ENCODE measurements at regions not wholly inside any gene's neighbourhood (a gene's known extent, or its start where the extent isn't known, plus 50 kb on each side); places are given as distances from the start of the nearest gene placed in this dataset.
"Not testable (repeated sequence)": the region's sequence is repeated elsewhere in the genome, so short reads cannot be mapped to it uniquely, and the experiment has no call there.

DNA sequence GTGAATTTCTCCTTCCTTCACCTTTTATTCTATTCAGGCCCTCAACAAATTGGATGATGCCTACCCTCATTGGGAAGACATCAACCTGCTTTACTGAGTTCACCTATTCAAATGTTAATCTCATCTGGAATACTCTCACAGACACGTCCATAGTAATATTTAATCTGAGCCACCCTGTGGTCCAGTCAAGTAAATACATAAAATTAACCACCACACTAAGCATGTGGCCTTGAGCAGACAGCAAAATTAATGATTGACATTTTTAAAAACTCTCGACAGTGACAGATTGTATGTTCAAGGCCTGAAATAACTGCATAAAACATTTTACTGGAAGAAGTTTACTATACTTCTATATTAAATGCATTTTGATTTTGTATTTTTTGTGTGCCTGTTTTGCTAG is 540.6 kb upstream of the GCFC2 start:
- no peak for DNase-seq

DNA sequence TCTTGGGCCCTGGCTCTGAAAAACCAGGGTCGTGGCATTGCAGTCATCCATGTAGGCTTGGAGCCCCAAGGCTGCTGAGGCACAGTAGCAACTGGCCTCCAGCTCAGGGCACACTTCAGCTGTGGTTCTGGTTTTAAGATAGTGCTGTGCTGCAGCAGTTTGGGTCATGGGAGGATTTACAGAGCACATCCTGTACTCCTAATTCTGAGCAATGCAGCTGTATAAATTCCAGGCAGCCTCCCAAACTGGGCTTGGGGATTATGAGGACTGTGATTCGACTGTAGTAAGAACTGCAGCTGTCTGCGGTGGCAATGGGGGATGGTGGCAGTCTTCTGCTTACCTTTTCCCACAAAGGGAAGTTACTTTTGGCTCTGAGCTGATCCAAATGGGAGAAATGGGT is 536.3 kb upstream of the GCFC2 start:
- DNase-seq, result no peak

DNA sequence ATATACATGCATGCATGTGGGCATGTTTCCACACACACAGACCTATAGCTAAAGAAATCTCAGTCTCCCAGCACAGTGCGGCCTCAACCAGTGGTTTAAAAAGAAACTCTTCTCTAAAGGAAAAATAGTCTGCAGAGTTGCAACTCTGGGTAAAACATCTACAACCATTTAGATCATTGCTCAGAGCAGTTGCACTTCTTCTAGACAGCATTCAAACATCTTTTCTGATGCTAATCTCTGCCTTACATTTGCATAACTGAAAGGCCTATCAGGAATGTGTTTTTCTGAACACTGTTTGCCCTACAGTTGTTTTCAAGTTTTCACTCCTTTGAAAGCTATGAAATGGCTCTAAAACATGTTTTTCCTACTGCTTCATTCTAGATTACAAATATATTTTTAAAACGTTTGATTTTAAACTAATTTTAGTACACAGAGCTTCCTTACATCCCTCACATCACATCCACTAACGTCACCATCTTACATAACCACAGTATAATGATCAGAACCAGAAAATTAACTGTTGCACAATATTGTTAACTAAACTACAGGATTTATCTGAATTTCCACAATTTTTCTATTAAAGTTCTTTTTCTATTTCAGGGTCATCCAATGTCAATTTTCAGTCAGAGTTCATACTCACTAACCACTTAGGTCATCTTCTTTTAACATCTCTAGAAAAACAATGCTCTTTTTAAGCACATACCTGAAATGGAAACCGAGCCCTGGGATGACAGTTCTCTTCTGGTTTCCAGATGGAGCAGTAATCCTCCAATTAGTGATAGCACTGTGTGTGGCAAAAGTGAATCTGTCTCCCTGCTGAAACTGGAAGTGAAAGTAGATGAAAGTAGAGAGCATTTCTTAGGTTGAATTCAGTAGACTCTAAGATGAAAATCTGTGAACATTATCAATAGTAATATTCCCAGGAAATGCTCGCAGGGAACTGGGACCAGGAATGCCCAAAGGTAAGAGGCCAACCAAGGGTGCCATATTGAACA is 501.6 kb upstream of the GCFC2 start:
- DNase-seq, result no peak

DNA sequence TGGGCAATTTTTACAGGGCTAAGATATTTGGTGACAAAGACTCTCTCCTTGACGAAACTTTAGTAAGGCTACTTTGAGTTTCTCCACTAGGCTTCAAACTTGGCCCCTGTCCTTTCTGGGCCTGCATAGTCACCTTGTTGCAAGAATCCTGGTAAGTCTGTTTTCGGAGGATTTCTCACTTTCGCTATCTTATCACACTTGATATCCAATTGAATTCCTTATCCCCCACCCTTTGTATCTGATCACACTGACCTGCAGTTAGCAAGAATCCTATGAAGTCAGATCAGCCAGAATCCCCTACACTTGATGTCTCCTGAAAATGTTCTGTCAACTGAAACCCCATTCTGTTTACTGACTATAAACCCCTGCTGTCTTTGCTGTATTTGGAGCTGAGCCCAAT is 499.8 kb upstream of the GCFC2 start:
- DNase-seq, result no peak

DNA sequence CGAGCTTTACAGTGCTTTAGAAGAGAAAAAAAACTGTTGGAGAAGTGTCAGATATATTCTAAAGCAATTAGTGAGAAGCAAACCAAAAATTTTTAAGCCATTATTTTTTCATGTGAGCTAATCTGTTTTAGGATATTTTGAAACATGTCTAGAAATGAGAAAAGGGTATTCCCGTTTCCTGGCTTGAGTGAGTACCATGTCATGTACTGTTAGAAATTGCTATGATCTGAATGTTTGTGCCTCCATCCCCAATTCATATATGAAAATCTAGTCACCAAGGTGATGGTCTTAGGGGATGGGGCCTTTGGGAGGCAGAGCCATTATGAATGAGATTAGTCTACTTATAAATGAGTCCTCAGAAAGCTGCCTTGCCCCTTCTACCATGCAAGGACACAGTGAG is 493.3 kb upstream of the GCFC2 start:
- no peak for DNase-seq

GRCh38 chr2:76202866-76203265 is 492.2 kb upstream of the GCFC2 start:
- DNase-seq, result no peak

- peak; percentile 12 for DNase-seq
Observed at GRCh38 chr2:76197842-76198448, 487.2 kb upstream of the GCFC2 start.

GRCh38 chr2:76197428-76197827 is 486.7 kb upstream of the GCFC2 start:
- no peak for DNase-seq

GRCh38 chr2:76194031-76194775 is 483.5 kb upstream of the GCFC2 start:
- no peak for DNase-seq

DNA sequence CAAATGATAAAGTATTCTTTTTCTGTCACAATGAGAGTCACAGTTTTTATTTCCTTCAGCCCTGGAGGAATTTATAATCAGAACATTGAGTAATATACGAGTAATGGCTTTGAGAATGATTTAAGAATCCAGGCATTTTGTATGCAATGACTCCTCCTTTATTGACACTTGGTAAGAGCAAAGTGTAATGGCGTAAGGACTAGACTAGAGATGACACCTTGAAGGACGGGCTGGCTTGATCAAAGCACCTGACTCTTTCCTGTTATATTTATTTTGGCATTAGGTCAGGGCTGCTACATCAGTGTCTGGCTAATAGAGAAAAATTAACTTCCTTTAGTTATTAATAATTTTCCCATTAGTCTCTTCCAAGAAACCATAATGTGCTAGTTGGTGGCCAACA is 482.4 kb upstream of the GCFC2 start:
- no peak for DNase-seq

DNA sequence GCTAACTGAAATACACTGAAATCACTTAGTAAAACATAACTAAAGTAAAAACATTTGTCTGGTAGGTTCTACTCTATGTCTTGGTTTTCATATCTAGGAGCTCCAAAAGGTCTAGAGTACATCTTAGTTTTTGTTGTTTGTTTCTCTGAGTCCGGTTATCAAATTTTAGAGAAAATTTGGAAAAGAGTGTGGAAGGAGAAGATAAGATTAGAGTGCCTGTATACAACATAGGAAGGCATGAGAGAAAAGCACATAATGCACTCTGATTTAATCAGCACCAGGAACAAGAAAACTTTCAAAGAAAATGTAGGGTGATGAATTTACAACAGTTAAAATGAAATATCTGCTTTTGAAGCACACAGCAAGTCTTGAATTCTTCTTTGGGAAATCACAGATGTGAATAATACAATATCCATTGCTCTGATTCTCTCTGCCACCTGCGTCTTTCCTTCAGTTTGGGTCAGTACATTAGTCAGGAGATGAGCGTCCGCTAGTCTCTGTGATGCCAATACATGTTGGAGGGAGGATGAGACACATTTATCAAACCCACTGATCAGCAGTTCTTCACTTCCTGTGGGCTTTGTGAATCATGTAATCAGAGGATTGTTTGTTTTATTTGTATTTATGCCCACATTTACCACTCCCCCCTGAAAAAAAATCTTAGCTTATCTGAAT is 477.8 kb upstream of the GCFC2 start:
- no peak for DNase-seq

DNA sequence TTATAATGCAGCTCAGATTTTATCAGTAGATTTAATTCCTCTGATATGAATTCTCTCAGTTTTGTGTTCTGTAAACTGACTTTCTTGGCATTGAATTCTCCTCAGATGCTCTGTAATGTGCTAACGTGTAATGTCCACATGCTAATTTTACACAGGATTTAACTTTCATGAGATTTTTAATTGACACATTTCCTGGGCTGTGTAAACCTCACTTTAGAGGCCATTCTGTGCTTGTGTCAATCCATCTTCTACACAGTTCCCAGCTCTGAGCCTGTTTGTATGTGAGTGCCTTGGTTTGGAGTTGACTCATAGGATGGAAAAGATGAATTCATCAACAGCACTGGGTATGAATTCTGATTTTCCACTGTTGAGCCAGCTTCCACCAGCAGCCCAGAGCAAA is 476.7 kb upstream of the GCFC2 start:
- no peak for DNase-seq

DNA sequence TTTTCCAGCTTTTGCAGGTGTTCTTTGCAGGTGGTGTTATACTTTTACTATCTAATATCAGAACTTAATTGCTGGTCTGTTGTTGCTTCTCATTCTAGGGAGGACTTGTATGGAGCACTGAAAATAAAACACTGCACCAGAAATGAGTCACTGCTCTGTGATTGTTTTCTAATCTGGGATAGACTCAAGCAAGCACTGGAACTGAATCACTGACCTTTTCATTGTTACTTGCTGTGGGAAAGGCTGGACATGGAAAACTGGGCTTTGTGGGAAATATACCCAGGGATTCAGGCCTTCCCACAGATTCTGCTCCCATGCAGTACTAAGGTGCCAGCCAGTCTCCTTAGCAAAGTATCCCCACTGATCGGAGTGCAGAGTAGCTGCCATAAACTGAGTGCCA is 470.0 kb upstream of the GCFC2 start:
- no peak for DNase-seq

DNA sequence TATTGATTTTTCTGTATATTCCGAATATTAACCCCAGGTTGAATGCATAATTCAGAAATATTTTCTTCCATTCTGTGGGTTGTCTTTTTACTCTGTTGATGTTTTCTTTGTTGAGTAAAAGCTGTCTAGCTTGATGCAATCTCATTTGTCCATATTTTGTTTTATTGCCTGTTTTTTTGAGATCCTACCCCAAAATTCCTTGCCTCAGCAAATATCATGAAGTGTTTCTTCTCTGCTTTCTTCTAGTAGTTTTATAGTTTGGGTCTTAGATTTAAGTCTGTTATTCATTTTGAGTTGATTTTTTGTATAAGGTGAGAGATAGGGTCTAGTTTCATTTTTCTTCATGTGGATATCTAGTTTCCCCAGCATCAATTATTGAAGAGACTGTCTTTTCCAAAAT is 467.9 kb upstream of the GCFC2 start:
- DNase-seq, result no peak

DNA sequence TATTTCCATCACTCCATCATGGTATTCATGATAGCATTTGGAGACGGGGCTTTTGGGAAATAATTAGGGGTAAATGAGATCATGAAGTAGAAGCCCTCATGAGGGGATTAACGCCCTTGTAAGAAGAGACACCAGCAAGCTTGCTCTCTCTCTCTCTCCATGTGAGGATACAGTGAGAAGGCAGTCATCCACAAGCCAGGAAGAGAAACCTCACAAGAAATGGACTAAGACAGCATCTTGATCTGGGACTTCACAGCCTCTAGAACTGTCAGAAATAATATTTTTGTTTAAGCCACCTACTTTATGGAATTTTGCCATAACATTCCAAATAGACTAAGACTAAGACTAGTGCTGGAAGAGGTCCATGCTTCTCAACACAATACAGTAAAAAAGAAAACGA is 464.6 kb upstream of the GCFC2 start:
- DNase-seq, result no peak

DNA sequence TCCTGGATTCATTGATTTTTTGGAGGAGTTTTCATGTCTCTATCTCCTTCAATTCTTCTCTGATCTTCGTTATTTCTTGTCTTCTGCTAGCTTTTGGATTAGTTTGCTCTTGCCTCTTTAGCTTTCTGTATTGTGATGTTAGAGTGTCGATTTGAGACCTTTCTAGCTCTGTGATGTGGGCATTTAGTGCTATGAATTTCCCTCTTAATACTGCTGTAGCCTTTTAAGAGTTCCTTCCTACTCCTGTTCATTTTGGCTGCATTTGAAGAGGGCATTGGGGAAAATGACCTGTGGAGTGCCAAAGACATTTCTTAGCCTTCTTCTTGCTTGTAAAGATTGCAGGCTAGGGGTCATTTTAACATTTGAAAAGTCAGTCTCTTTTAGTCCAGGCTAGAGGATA is 463.8 kb upstream of the GCFC2 start:
- no peak for DNase-seq

DNA sequence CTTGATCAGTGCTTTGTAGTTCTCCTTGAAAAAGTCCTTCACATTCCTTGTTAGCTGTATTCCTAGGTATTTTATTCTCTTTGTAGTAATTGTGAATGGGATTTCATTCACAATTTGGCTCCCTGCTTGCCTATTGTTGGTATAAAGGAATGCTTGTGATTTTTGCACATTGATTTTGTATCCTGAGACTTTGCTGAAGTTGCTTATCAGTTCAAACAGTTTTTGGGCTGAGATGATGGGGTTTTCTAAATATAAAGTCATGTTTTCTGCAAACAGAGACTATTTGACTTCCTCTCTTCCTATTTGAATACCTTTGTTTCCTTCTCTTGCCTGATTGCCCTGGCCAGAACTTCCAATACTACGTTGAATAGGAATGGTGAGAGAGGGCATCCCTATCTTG is 462.5 kb upstream of the GCFC2 start:
- not testable (repeated sequence) for DNase-seq

GRCh38 chr2:76172154-76172595 is 461.5 kb upstream of the GCFC2 start:
- DNase-seq, result not testable (repeated sequence)

- DNase-seq, result no peak
Observed at GRCh38 chr2:76170856-76171255, 460.1 kb upstream of the GCFC2 start.

- DNase-seq, result no peak
Observed at GRCh38 chr2:76170009-76170384, 459.3 kb upstream of the GCFC2 start.

GRCh38 chr2:76169276-76170008 is 458.7 kb upstream of the GCFC2 start:
- DNase-seq, result no peak

- DNase-seq, result no peak
Observed at GRCh38 chr2:76163860-76164259, 453.1 kb upstream of the GCFC2 start.
